ENCODE measurements at regions not wholly inside any gene's neighbourhood (a gene's known extent, or its start where the extent isn't known, plus 50 kb on each side); places are given as distances from the start of the nearest gene placed in this dataset.

GRCh38 chr2:37737507-37737906 lies 66.1 kb upstream of the CDC42EP3 start:
- DNase-seq (ENCODE audit: extremely low spot score in 2 of 2) = no peak
- no peak overlapping the region for H3K27ac ChIP-seq
- no peak for TF ChIP-seq CTCF (IDR thresholded peaks at IDR 0.05)
- no peak for TF ChIP-seq POLR2A (IDR thresholded peaks at IDR 0.05)
- TF ChIP-seq POLR2AphosphoS5 (IDR thresholded peaks at IDR 0.05; ENCODE audit: insufficient read depth in 1 of 2, low read depth in 1 of 2) = no peak
- intact Hi-C loops (cut with DNase I) = no loop called here
- no peaks in the 10 kb centered on the region for H3K4me1 ChIP-seq
- no peaks in the 10 kb centered on the region for H3K9me3 ChIP-seq
- H3K27me3 ChIP-seq = no peaks in the 10 kb centered on the region
- H3K36me3 ChIP-seq = no peaks in the 10 kb centered on the region
- no peak overlapping the region for H3K4me3 ChIP-seq

- no peaks in the 10 kb centered on the region for H3K36me3 ChIP-seq
- H3K9me3 ChIP-seq = no peaks in the 10 kb centered on the region
- DNase-seq (ENCODE audit: extremely low spot score in 2 of 2) = no peak
- TF ChIP-seq CTCF (IDR thresholded peaks at IDR 0.05) (no peak), POLR2AphosphoS5 (IDR thresholded peaks at IDR 0.05; ENCODE audit: insufficient read depth in 1 of 2, low read depth in 1 of 2) (no peak), POLR2A (IDR thresholded peaks at IDR 0.05) (no peak)
- H3K27ac ChIP-seq = no peak overlapping the region
- H3K4me3 ChIP-seq = no peak overlapping the region
- H3K4me1 ChIP-seq = no peaks in the 10 kb centered on the region
- no peaks in the 10 kb centered on the region for H3K27me3 ChIP-seq
- intact Hi-C loops (cut with DNase I) = no loop called here
These were observed 66.9 kb upstream of the CDC42EP3 start for GRCh38 chr2:37738266-37738885.

GRCh38 chr2:37739153-37739552 lies 67.7 kb upstream of the CDC42EP3 start:
- no peak for DNase-seq (ENCODE audit: extremely low spot score in 2 of 2)
- Histone ChIP-seq H3K4me3 (no peak overlapping the region), H3K9me3 (no peaks in the 10 kb centered on the region), H3K4me1 (no peaks in the 10 kb centered on the region), H3K27me3 (no peaks in the 10 kb centered on the region), H3K27ac (no peak overlapping the region), H3K36me3 (no peaks in the 10 kb centered on the region)
- TF ChIP-seq CTCF (IDR thresholded peaks at IDR 0.05) = no peak
- intact Hi-C loops (cut with DNase I) = no loop called here

GRCh38 chr2:37740164-37740739 lies 68.8 kb upstream of the CDC42EP3 start:
- no peak for DNase-seq (ENCODE audit: extremely low spot score in 2 of 2)
- no peak for TF ChIP-seq POLR2A (IDR thresholded peaks at IDR 0.05)
- TF ChIP-seq POLR2AphosphoS5 (IDR thresholded peaks at IDR 0.05; ENCODE audit: insufficient read depth in 1 of 2, low read depth in 1 of 2) = no peak
- no peak for TF ChIP-seq CTCF (IDR thresholded peaks at IDR 0.05)
- no peaks in the 10 kb centered on the region for H3K27me3 ChIP-seq
- H3K9me3 ChIP-seq = no peaks in the 10 kb centered on the region
- intact Hi-C loops (cut with DNase I) = no loop called here
- H3K4me3 ChIP-seq = no peak overlapping the region
- H3K4me1 ChIP-seq = no peaks in the 10 kb centered on the region
- H3K27ac ChIP-seq = no peak overlapping the region
- H3K36me3 ChIP-seq = no peaks in the 10 kb centered on the region

GRCh38 chr2:37742286-37742685 lies 70.8 kb upstream of the CDC42EP3 start:
- H3K4me3 ChIP-seq = no peak overlapping the region
- intact Hi-C loops (cut with DNase I) = no loop called here
- no peaks in the 10 kb centered on the region for H3K27me3 ChIP-seq
- TF ChIP-seq POLR2A (IDR thresholded peaks at IDR 0.05) (no peak), POLR2AphosphoS5 (IDR thresholded peaks at IDR 0.05; ENCODE audit: insufficient read depth in 1 of 2, low read depth in 1 of 2) (no peak), CTCF (IDR thresholded peaks at IDR 0.05) (no peak)
- no peaks in the 10 kb centered on the region for H3K36me3 ChIP-seq
- no peak overlapping the region for H3K27ac ChIP-seq
- no peaks in the 10 kb centered on the region for H3K9me3 ChIP-seq
- DNase-seq (ENCODE audit: extremely low spot score in 2 of 2) = no peak
- H3K4me1 ChIP-seq = no peaks in the 10 kb centered on the region

All from vagina (tissue), 2 donors.